Panc1 (cell line): ENCODE measurements at regions not wholly inside any gene's neighbourhood (a gene's known extent, or its start where the extent isn't known, plus 50 kb on each side); places are given as distances from the start of the nearest gene placed in this dataset.

Source experiments
- ATAC-seq: fragments of 200-7000 bp; cut with Tn5 transposase; 2 replicates; pipeline ENCODE4 v1.9.1; 2020; ENCODE audit warnings: mild to moderate bottlenecking, moderate library complexity
- BruUV-seq: library from RNA; stranded (reverse); fragments of 400-500 nt; replicated peaks from 2 replicates; lab custom pipeline; 2021; lab: Mats Ljungman, UMichigan
- CTCF ChIA-PET: fragments of 300-600 bp; sonication (Branson Sonifier 250); formaldehyde crosslinking; loops from one replicate; lab custom pipeline; 2022; ENCODE audit warnings: antibody characterized with exemption; lab: Charles Lee
- POLR2A ChIA-PET: fragments of 300-600 bp; sonication (Branson Sonifier 250); formaldehyde crosslinking; loops from one replicate; lab custom pipeline; 2022; ENCODE audit warnings: antibody characterized with exemption; lab: Charles Lee
- DNase-seq: peaks from one replicate; pipeline ENCODE4 v3.0.0-alpha.2; 2010; ENCODE audit warnings: low read depth, low spot score
- H3K27ac ChIP-seq: 2 replicates; pipeline ENCODE4 v1.5.1; 2011; ENCODE audit warnings: mild to moderate bottlenecking, low read length, inconsistent platforms
- H3K27me3 ChIP-seq: fragments of 200-500 bp; sonication (Bioruptor generic); 2 replicates; pipeline ENCODE4 v1.6.0; 2014; ENCODE audit warnings: low read length, inconsistent platforms; ENCODE audit not compliant: control insufficient read depth, insufficient read depth
- H3K36me3 ChIP-seq: fragments of 200-500 bp; sonication (Bioruptor generic); 2 replicates; pipeline ENCODE4 v1.5.1; 2014; ENCODE audit warnings: inconsistent platforms, mild to moderate bottlenecking, low read length, moderate library complexity; ENCODE audit not compliant: control insufficient read depth, insufficient read depth
- H3K4me1 ChIP-seq: 2 replicates; pipeline ENCODE4 v1.5.1; 2011; ENCODE audit warnings: inconsistent platforms, mild to moderate bottlenecking, low read length, moderate library complexity; ENCODE audit not compliant: control insufficient read depth, insufficient read depth
- H3K4me3 ChIP-seq, 2 experiments: 2 replicates each; pipeline ENCODE4 v1.5.1; 2011 to 2012; ENCODE audit warnings: low read depth in 2 of 2, low read length in 2 of 2, mild to moderate bottlenecking in 2 of 2, inconsistent platforms in 1 of 2, moderate library complexity in 1 of 2
- H3K9me3 ChIP-seq: fragments of 200-500 bp; sonication (Bioruptor generic); 2 replicates; pipeline ENCODE4 v1.5.1; 2014; ENCODE audit warnings: low read depth, mild to moderate bottlenecking, inconsistent platforms, low read length, moderate library complexity; ENCODE audit not compliant: control insufficient read depth, insufficient read depth
- POLR2AphosphoS5 ChIP-seq: IDR thresholded peaks from 2 replicates; pipeline ENCODE4 v1.6.1; 2012; ENCODE audit warnings: mild to moderate bottlenecking, low read depth, low read length, moderate library complexity
- SIN3A ChIP-seq: IDR thresholded peaks from 2 replicates; pipeline ENCODE4 v1.6.1; 2012; ENCODE audit warnings: low read depth, mild to moderate bottlenecking, low read length, moderate library complexity, borderline replicate concordance; ENCODE audit not compliant: insufficient read depth
- TCF7L2 ChIP-seq: IDR thresholded peaks from 2 replicates; pipeline ENCODE4 v1.6.1; 2011; ENCODE audit warnings: mild to moderate bottlenecking, low read depth, low read length, inconsistent platforms
- in situ Hi-C: cut with HindIII; loops from 2 replicates; pipeline ENCODE4 v1.10.0; 2016; ENCODE audit warnings: low sequenced_read_pairs, low pct_unique_long_range_greater_than_20kb
- intact Hi-C: fragments of 100-400 bp; cut with micrococcal nuclease; formaldehyde crosslinking; loops from one replicate; pipeline ENCODE4 v1.10.0; 2022; ENCODE audit not compliant: unreplicated experiment
- TF ChIP-seq, protein P1 (sequence below), 2 experiments: IDR thresholded peaks; 2 replicates each; pipeline ENCODE4 v1.6.1; 2011 to 2012; ENCODE audit warnings: low read depth in 2 of 2, control low read depth in 1 of 2, low read length in 1 of 2, mild to moderate bottlenecking in 1 of 2, moderate library complexity in 1 of 2; ENCODE audit not compliant: insufficient read depth in 1 of 2
- TF ChIP-seq, protein P2 (sequence below): fragments of 450-650 bp; IDR thresholded peaks from 2 replicates; pipeline ENCODE4 v1.5.1; 2017; ENCODE audit warnings: mild to moderate bottlenecking

DNA sequence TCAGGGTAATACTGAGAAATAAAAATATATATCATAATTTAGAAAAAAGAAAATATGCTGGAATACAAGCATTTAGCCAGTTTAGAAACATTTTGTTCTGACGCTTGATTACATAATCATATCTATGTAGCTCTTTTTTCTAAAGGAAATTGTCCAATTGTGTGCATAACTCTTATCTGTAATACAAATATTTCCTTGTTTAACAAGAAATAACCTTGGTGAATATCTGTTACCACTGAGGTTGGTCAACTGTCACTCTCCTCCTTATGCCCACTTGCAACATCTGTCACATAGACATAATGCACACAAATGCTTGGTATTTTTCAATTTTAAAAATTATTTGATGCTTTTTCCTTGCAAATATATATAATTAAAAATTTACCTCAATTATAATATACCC lies 609.7 kb downstream of the TLL1 start:
- no peak for DNase-seq
- H3K27ac ChIP-seq = no peak overlapping the region
- no peak for TF ChIP-seq TCF7L2
- no peak for ATAC-seq
- no peak overlapping the region for H3K4me3 ChIP-seq
- no peaks in the 10 kb centered on the region for H3K36me3 ChIP-seq
- no peaks in the 10 kb centered on the region for H3K9me3 ChIP-seq
- in situ Hi-C loops (no loop called here), intact Hi-C loops (no loop called here)
- BruUV-seq = no TSS peak
- ChIA-PET CTCF (no interaction called here), POLR2A (no interaction called here)
- H3K27me3 ChIP-seq = no peaks in the 10 kb centered on the region
- no peaks in the 10 kb centered on the region for H3K4me1 ChIP-seq

DNA sequence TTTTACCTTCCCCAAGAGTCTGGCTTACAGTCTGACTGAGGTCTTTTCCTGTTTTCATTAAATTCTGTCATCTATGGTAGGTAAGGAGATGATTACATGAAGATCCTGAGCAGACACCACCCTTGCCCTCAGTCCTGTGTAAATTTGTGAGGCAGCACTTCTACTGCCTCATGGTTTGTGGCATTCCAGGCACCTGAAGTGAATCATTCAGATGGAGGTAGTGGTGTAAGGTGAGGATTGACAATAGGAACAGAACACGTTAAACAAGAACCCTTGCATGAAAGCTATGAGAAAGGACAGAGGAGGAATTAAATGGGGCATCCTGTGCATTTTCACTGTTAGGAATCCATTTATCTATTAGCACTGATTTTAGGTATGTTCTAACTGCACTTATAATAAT lies 618.6 kb downstream of the TLL1 start:
- ATAC-seq = no peak
- Histone ChIP-seq H3K9me3 (no peaks in the 10 kb centered on the region), H3K36me3 (no peaks in the 10 kb centered on the region), H3K4me3 (no peak overlapping the region), H3K4me1 (no peaks in the 10 kb centered on the region), H3K27ac (no peak overlapping the region), H3K27me3 (no peaks in the 10 kb centered on the region)
- POLR2A ChIA-PET = no interaction called here
- in situ Hi-C loops = no loop called here
- intact Hi-C loops = no loop called here
- TF ChIP-seq, protein P1, sequence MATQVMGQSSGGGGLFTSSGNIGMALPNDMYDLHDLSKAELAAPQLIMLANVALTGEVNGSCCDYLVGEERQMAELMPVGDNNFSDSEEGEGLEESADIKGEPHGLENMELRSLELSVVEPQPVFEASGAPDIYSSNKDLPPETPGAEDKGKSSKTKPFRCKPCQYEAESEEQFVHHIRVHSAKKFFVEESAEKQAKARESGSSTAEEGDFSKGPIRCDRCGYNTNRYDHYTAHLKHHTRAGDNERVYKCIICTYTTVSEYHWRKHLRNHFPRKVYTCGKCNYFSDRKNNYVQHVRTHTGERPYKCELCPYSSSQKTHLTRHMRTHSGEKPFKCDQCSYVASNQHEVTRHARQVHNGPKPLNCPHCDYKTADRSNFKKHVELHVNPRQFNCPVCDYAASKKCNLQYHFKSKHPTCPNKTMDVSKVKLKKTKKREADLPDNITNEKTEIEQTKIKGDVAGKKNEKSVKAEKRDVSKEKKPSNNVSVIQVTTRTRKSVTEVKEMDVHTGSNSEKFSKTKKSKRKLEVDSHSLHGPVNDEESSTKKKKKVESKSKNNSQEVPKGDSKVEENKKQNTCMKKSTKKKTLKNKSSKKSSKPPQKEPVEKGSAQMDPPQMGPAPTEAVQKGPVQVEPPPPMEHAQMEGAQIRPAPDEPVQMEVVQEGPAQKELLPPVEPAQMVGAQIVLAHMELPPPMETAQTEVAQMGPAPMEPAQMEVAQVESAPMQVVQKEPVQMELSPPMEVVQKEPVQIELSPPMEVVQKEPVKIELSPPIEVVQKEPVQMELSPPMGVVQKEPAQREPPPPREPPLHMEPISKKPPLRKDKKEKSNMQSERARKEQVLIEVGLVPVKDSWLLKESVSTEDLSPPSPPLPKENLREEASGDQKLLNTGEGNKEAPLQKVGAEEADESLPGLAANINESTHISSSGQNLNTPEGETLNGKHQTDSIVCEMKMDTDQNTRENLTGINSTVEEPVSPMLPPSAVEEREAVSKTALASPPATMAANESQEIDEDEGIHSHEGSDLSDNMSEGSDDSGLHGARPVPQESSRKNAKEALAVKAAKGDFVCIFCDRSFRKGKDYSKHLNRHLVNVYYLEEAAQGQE (IDR thresholded peaks at IDR 0.05; ENCODE audit: insufficient read depth in 1 of 2, low read depth in 2 of 2, low read length in 1 of 2) = no peak
- TF ChIP-seq TCF7L2 (no peak), POLR2AphosphoS5 (no peak), SIN3A (no peak)
- TF ChIP-seq, protein P2, sequence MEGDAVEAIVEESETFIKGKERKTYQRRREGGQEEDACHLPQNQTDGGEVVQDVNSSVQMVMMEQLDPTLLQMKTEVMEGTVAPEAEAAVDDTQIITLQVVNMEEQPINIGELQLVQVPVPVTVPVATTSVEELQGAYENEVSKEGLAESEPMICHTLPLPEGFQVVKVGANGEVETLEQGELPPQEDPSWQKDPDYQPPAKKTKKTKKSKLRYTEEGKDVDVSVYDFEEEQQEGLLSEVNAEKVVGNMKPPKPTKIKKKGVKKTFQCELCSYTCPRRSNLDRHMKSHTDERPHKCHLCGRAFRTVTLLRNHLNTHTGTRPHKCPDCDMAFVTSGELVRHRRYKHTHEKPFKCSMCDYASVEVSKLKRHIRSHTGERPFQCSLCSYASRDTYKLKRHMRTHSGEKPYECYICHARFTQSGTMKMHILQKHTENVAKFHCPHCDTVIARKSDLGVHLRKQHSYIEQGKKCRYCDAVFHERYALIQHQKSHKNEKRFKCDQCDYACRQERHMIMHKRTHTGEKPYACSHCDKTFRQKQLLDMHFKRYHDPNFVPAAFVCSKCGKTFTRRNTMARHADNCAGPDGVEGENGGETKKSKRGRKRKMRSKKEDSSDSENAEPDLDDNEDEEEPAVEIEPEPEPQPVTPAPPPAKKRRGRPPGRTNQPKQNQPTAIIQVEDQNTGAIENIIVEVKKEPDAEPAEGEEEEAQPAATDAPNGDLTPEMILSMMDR = no peak
- no TSS peak for BruUV-seq
- CTCF ChIA-PET = no interaction called here
- no peak for DNase-seq

DNA sequence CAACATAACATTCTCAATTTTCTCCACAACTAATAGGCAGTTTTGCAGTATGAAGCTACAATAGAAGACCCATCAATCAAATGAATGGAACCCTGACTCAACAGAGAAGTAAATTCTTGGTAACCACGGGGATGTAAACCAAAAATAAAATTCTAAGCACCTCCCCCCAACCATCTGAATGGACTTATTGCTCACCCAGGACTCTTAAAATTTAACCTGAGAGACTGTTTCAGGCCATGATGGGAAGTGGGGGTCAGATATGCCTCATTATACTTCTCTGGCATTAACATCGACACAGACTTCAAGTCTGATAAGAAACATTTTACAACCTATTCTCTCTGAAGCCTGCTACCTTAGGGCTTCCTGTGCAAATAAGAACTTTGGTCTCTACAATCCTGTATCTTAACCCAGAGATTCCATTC lies 620.9 kb downstream of the TLL1 start:
- no peaks in the 10 kb centered on the region for H3K27me3 ChIP-seq
- H3K4me3 ChIP-seq = no peak overlapping the region
- no peak for TF ChIP-seq SIN3A
- no peak for TF ChIP-seq TCF7L2
- TF ChIP-seq, protein P1 (IDR thresholded peaks at IDR 0.05; ENCODE audit: insufficient read depth in 1 of 2, low read depth in 2 of 2, low read length in 1 of 2) = no peak
- TF ChIP-seq, protein P2 = no peak
- TF ChIP-seq POLR2AphosphoS5 = no peak
- ChIA-PET CTCF (no interaction called here), POLR2A (no interaction called here)
- intact Hi-C loops = no loop called here
- no peaks in the 10 kb centered on the region for H3K9me3 ChIP-seq
- ATAC-seq (no peak), DNase-seq (no peak)
- H3K27ac ChIP-seq = no peak overlapping the region
- no TSS peak for BruUV-seq
- H3K4me1 ChIP-seq = no peaks in the 10 kb centered on the region
- no peaks in the 10 kb centered on the region for H3K36me3 ChIP-seq
- in situ Hi-C loops = no loop called here
